Lower lobe of right lung (tissue), 2 donors: ENCODE measurements at regions not wholly inside any gene's neighbourhood (a gene's known extent, or its start where the extent isn't known, plus 50 kb on each side); places are given as distances from the start of the nearest gene placed in this dataset.

Source experiments
- ATAC-seq, 2 donors: fragments of 200-7000 bp; cut with Tn5 transposase; one replicate each; pipeline ENCODE4 v1.9.1; 2020 to 2022; ENCODE audit warnings: mild to moderate bottlenecking in 2 of 2, moderate library complexity in 2 of 2
- DNase-seq: peaks from one replicate; pipeline ENCODE4 v3.0.0-alpha.2; 2020
- H3K27ac ChIP-seq: fragments of 200-600 bp; one replicate; pipeline ENCODE4 v1.8.0; 2022
- H3K27me3 ChIP-seq: fragments of 200-600 bp; one replicate; pipeline ENCODE4 v1.8.0; 2022; ENCODE audit warnings: low read depth
- H3K36me3 ChIP-seq: fragments of 200-600 bp; one replicate; pipeline ENCODE4 v1.8.0; 2022; ENCODE audit warnings: mild to moderate bottlenecking
- H3K4me1 ChIP-seq: fragments of 200-600 bp; one replicate; pipeline ENCODE4 v1.8.0; 2022
- H3K4me3 ChIP-seq: fragments of 200-600 bp; one replicate; pipeline ENCODE4 v1.8.0; 2022; ENCODE audit warnings: mild to moderate bottlenecking
- H3K9me3 ChIP-seq: fragments of 200-600 bp; one replicate; pipeline ENCODE4 v1.8.0; 2022
- intact Hi-C: fragments of 100-400 bp; cut with DNase I; formaldehyde crosslinking; loops from one replicate; pipeline ENCODE4 v1.11.0; 2022
- TF ChIP-seq, protein P1 (sequence below): fragments of 200-600 bp; IDR thresholded peaks from one replicate; pipeline ENCODE4 v1.8.0; 2022; ENCODE audit warnings: antibody characterized with exemption, mild to moderate bottlenecking
- donor health status: DM: no; HTN: yes; CAD: no; lungs with severe emphysema.

DNA sequence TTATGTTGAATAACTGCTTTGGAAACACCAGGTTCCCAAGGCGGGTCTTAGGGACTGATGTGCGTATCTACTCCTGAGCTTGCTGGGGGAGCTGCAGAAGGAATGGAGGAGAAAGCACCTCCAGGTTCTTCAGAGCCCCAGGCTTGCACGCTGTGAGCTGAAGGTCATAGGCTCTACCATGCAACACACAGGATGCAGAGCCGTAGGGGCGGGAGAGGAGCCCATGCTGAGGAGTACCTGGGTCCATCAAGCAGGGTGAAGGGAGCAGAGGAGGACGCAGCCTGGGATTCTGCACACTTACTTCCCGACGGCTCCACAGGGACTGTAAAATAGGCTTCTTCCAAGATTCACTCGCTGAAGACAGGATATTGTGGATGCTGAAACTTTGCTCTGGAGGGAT is 426.5 kb upstream of the FRG1 start:
- DNase-seq (no peak), ATAC-seq (peak in 1 of 2 donors; percentile 42)
- no peaks in the 10 kb centered on the region for H3K4me1 ChIP-seq
- H3K27ac ChIP-seq, result no peak overlapping the region
- TF ChIP-seq, protein P1, sequence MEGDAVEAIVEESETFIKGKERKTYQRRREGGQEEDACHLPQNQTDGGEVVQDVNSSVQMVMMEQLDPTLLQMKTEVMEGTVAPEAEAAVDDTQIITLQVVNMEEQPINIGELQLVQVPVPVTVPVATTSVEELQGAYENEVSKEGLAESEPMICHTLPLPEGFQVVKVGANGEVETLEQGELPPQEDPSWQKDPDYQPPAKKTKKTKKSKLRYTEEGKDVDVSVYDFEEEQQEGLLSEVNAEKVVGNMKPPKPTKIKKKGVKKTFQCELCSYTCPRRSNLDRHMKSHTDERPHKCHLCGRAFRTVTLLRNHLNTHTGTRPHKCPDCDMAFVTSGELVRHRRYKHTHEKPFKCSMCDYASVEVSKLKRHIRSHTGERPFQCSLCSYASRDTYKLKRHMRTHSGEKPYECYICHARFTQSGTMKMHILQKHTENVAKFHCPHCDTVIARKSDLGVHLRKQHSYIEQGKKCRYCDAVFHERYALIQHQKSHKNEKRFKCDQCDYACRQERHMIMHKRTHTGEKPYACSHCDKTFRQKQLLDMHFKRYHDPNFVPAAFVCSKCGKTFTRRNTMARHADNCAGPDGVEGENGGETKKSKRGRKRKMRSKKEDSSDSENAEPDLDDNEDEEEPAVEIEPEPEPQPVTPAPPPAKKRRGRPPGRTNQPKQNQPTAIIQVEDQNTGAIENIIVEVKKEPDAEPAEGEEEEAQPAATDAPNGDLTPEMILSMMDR, result no peak
- no peaks in the 10 kb centered on the region for H3K9me3 ChIP-seq
- no peaks in the 10 kb centered on the region for H3K27me3 ChIP-seq
- H3K36me3 ChIP-seq, result no peaks in the 10 kb centered on the region
- no peak overlapping the region for H3K4me3 ChIP-seq
- intact Hi-C loops, result no loop called here

DNA sequence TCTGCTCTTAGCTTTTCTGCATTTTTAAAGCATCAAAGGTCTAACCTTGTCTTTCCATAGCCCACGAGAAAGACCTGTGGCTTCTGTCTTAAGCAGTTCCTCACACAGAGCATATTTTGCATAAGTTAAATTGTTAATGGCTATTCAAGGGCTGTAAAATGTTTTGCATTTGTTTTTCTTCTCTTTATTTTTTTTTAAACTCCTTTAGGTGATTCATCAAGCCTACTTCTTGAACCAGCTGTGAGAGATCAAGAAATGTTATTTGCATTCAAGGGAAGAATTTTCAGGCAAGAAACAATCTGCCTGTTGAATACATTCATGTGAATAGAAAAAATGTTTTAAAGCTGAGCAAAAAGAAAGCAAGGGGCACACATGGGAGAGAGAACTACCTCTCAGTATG is 423.8 kb upstream of the FRG1 start:
- DNase-seq, result no peak
- TF ChIP-seq, protein P1, result no peak
- no peaks in the 10 kb centered on the region for H3K27me3 ChIP-seq
- H3K27ac ChIP-seq, result no peak overlapping the region
- intact Hi-C loops, result no loop called here
- H3K9me3 ChIP-seq, result no peaks in the 10 kb centered on the region
- no peak for ATAC-seq
- no peaks in the 10 kb centered on the region for H3K4me1 ChIP-seq
- H3K4me3 ChIP-seq, result no peak overlapping the region
- H3K36me3 ChIP-seq, result no peaks in the 10 kb centered on the region

DNA sequence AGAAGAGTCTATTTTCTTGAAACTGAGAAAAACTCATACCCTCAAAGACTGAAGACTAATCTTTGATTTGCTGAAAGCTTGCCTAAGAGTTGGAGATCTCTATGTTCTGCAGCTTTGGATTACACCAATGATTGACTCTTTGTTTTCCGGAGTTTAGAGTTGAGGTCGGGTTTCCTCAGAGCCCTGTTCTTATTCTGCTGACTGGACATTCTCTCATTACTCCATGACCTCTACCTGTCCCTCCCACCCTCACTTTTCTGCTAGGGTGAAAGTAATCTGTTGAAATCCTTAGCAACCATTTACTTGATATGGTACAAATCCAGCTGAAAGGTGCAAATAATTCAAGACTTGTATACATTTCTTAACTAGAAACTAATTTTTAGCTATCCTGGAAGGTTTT is 421.5 kb upstream of the FRG1 start:
- Histone ChIP-seq H3K27me3 (no peaks in the 10 kb centered on the region), H3K4me1 (no peaks in the 10 kb centered on the region), H3K27ac (no peak overlapping the region), H3K9me3 (no peaks in the 10 kb centered on the region), H3K4me3 (no peak overlapping the region), H3K36me3 (no peaks in the 10 kb centered on the region)
- TF ChIP-seq, protein P1, result no peak
- no peak for ATAC-seq
- no peak for DNase-seq
- intact Hi-C loops, result no loop called here

DNA sequence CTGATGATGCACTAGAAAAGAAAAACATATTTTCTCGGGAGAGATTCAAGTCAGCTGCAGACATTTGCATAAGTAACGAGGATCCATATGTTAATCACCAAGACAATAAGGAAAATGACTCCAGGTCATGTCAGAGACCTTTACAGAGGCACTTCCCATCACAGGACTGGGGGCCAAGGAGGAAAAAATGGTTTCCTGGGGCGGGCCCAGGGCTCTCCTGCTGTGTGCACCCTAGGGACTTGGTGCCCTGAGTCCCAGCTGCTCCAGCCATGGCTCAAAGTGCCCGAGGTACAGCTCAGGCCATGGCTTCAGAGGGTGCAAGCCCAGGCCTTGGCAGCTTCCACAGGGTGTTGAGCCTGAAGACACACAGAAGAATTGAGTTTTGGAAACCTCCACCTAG is 415.4 kb upstream of the FRG1 start:
- TF ChIP-seq, protein P1, result no peak
- no peak overlapping the region for H3K27ac ChIP-seq
- intact Hi-C loops, result no loop called here
- no peaks in the 10 kb centered on the region for H3K27me3 ChIP-seq
- H3K4me1 ChIP-seq, result no peaks in the 10 kb centered on the region
- H3K9me3 ChIP-seq, result peaks cover 7% of the 10 kb centered on the region
- DNase-seq (no peak), ATAC-seq (no peak)
- H3K4me3 ChIP-seq, result no peak overlapping the region
- no peaks in the 10 kb centered on the region for H3K36me3 ChIP-seq

DNA sequence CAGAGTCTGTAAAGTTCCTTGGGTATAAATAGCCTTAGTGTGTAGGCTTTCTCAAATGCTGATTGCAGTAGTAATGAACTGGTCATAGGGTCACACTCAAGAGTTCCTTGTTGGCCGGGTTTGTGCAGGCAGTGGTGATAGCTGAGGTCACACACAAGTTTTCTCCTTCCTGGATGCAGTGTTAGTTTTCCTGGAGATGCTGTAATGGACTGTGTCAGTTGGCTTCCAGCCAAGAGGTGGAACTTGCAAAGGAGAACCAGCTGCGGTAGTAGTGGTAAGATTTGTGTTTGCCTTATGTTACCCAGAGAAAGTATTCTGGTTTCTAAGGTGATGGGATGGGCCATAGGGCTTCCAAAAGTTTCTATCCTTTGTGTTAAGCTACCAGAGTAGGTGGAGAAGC is 409.8 kb upstream of the FRG1 start:
- H3K9me3 ChIP-seq, result peaks cover 20% of the 10 kb centered on the region
- no peak overlapping the region for H3K4me3 ChIP-seq
- DNase-seq (no peak), ATAC-seq (no peak)
- H3K4me1 ChIP-seq, result no peaks in the 10 kb centered on the region
- TF ChIP-seq, protein P1, result no peak
- no peak overlapping the region for H3K27ac ChIP-seq
- no peaks in the 10 kb centered on the region for H3K27me3 ChIP-seq
- no peaks in the 10 kb centered on the region for H3K36me3 ChIP-seq
- intact Hi-C loops, result no loop called here

DNA sequence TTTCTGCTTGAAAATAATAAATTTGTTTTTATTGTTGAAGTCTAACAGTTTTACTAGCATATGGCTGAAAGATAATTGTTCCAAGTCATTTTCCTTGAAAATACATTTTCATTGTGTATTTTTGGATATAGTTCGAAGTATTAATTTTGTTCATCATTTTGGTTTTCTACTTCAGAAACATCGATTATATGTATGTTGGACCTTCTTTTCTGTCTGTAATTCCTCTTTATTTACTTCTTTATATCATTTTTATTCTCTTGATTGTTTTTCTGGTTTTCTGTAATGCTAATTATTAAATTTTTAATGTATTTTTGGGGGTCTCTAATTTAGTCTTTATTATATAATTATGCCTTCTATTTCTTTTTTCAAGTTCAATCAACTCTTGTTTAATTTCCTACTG is 407.1 kb upstream of the FRG1 start:
- intact Hi-C loops, result no loop called here
- TF ChIP-seq, protein P1, result no peak
- no peak for DNase-seq
- H3K4me3 ChIP-seq, result no peak overlapping the region
- no peaks in the 10 kb centered on the region for H3K36me3 ChIP-seq
- peaks cover 19% of the 10 kb centered on the region for H3K9me3 ChIP-seq
- H3K27me3 ChIP-seq, result no peaks in the 10 kb centered on the region
- no peak for ATAC-seq
- no peak overlapping the region for H3K27ac ChIP-seq
- H3K4me1 ChIP-seq, result no peaks in the 10 kb centered on the region
